ENCODE measurements at regions not wholly inside any gene's neighbourhood (a gene's known extent, or its start where the extent isn't known, plus 50 kb on each side); places are given as distances from the start of the nearest gene placed in this dataset.

- DNase-seq = no peak
These were observed 603.9 kb upstream of the KCNMB2 start for GRCh38 chr3:177932346-177932745.

GRCh38 chr3:177932750-177933660 lies 603.2 kb upstream of the KCNMB2 start:
- no peak for DNase-seq

- DNase-seq = no peak
These were observed 602.0 kb upstream of the KCNMB2 start for GRCh38 chr3:177934001-177934891.

- DNase-seq = no peak
These were observed 601.2 kb upstream of the KCNMB2 start for GRCh38 chr3:177935047-177935446.

GRCh38 chr3:177936721-177937120 lies 599.5 kb upstream of the KCNMB2 start:
- DNase-seq = no peak

- no peak for DNase-seq
These were observed 593.3 kb upstream of the KCNMB2 start for GRCh38 chr3:177942911-177943310.

- peak; percentile 52 for DNase-seq
These were observed 592.0 kb upstream of the KCNMB2 start for GRCh38 chr3:177944228-177944661.

- no peak for DNase-seq
These were observed 590.2 kb upstream of the KCNMB2 start for GRCh38 chr3:177946048-177946447.

GRCh38 chr3:177946497-177946896 lies 589.7 kb upstream of the KCNMB2 start:
- no peak for DNase-seq

- no peak for DNase-seq
These were observed 589.3 kb upstream of the KCNMB2 start for GRCh38 chr3:177946936-177947335.

- no peak for DNase-seq
These were observed 588.3 kb upstream of the KCNMB2 start for GRCh38 chr3:177947901-177948300.

GRCh38 chr3:177948716-177949425 lies 587.4 kb upstream of the KCNMB2 start:
- DNase-seq = no peak

- DNase-seq = no peak
These were observed 577.0 kb upstream of the KCNMB2 start for GRCh38 chr3:177959188-177959587.

GRCh38 chr3:177960014-177960413 lies 576.2 kb upstream of the KCNMB2 start:
- no peak for DNase-seq

- DNase-seq = no peak
These were observed 575.5 kb upstream of the KCNMB2 start for GRCh38 chr3:177960722-177961121.

GRCh38 chr3:177961784-177962183 lies 574.5 kb upstream of the KCNMB2 start:
- DNase-seq = no peak

- DNase-seq = no peak
These were observed 569.7 kb upstream of the KCNMB2 start for GRCh38 chr3:177966493-177966892.

- no peak for DNase-seq
These were observed 567.3 kb upstream of the KCNMB2 start for GRCh38 chr3:177968891-177969290.

- no peak for DNase-seq
These were observed 562.9 kb upstream of the KCNMB2 start for GRCh38 chr3:177973241-177973840.

GRCh38 chr3:177976241-177976640 lies 560.0 kb upstream of the KCNMB2 start:
- no peak for DNase-seq

GRCh38 chr3:177976866-177977265 lies 559.4 kb upstream of the KCNMB2 start:
- no peak for DNase-seq

- no peak for DNase-seq
These were observed 558.7 kb upstream of the KCNMB2 start for GRCh38 chr3:177977381-177978158.
